ENCODE measurements at regions not wholly inside any gene's neighbourhood (a gene's known extent, or its start where the extent isn't known, plus 50 kb on each side); places are given as distances from the start of the nearest gene placed in this dataset.

DNA sequence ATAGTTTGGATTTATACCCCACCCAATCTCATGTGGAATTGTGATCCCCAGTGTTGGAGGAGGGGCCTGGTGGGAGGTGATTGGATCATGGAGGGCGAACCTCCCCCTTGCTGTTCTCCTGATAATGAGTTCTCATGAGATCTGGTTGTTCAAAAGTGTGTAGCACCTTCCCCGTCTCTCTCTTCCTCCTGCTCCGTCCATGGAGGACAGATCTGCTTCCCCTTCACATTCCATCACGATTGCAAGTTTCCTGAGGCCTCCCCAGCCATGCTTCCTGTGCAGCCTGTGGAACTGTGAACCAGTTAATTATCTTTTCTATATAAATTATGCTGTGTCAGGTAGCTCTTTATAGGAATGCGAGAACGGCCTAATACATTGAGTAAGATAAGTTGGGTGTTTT lies 518.8 kb upstream of the LCORL start:
- Histone ChIP-seq H3K9me2 (replicated peaks; ENCODE audit: control insufficient read depth, low read length) (no peaks in the 10 kb centered on the region), H3K4me3 (ENCODE audit: low read length) (no peak overlapping the region), H3F3A (ENCODE audit: control insufficient read depth, insufficient read depth) (no peaks in the 10 kb centered on the region), H3K27ac (ENCODE audit: low read depth, low read length) (no peak overlapping the region), H3K9me3 (ENCODE audit: control insufficient read depth, insufficient read depth, low read length) (no peaks in the 10 kb centered on the region), H3K4me1 (ENCODE audit: control insufficient read depth, low read length) (no peaks in the 10 kb centered on the region), H3K36me3 (ENCODE audit: control insufficient read depth, low read length) (no peaks in the 10 kb centered on the region), H3K4me2 (ENCODE audit: low read length) (no peak overlapping the region), H4K20me1 (ENCODE audit: control insufficient read depth, insufficient read depth, low read depth, low read length) (no peaks in the 10 kb centered on the region), H3K27me3 (ENCODE audit: control insufficient read depth, low read length) (no peaks in the 10 kb centered on the region), H3K79me2 (ENCODE audit: control insufficient read depth, low read length) (no peaks in the 10 kb centered on the region)
- TF ChIP-seq CTCF (IDR thresholded peaks at IDR 0.05; ENCODE audit: low read depth, low read length, poor library complexity, severe bottlenecking), result no peak
- TF ChIP-seq EZH2phosphoT487 (IDR thresholded peaks at IDR 0.05; ENCODE audit: borderline replicate concordance, low read length), result no peak

GRCh38 chr4:18538121-18538520 lies 516.6 kb upstream of the LCORL start:
- TF ChIP-seq CTCF (IDR thresholded peaks at IDR 0.05; ENCODE audit: low read depth, low read length, poor library complexity, severe bottlenecking) (no peak), EZH2phosphoT487 (IDR thresholded peaks at IDR 0.05; ENCODE audit: borderline replicate concordance, low read length) (no peak)
- H3K4me1 ChIP-seq (ENCODE audit: control insufficient read depth, low read length), result no peaks in the 10 kb centered on the region
- no peaks in the 10 kb centered on the region for H3K79me2 ChIP-seq (ENCODE audit: control insufficient read depth, low read length)
- no peaks in the 10 kb centered on the region for H4K20me1 ChIP-seq (ENCODE audit: control insufficient read depth, insufficient read depth, low read depth, low read length)
- no peaks in the 10 kb centered on the region for H3K9me3 ChIP-seq (ENCODE audit: control insufficient read depth, insufficient read depth, low read length)
- no peaks in the 10 kb centered on the region for H3K9me2 ChIP-seq (replicated peaks; ENCODE audit: control insufficient read depth, low read length)
- H3K27me3 ChIP-seq (ENCODE audit: control insufficient read depth, low read length), result no peaks in the 10 kb centered on the region
- no peak overlapping the region for H3K4me2 ChIP-seq (ENCODE audit: low read length)
- H3K4me3 ChIP-seq (ENCODE audit: low read length), result no peak overlapping the region
- H3K36me3 ChIP-seq (ENCODE audit: control insufficient read depth, low read length), result no peaks in the 10 kb centered on the region
- H3K27ac ChIP-seq (ENCODE audit: low read depth, low read length), result no peak overlapping the region
- H3F3A ChIP-seq (ENCODE audit: control insufficient read depth, insufficient read depth), result no peaks in the 10 kb centered on the region

DNA sequence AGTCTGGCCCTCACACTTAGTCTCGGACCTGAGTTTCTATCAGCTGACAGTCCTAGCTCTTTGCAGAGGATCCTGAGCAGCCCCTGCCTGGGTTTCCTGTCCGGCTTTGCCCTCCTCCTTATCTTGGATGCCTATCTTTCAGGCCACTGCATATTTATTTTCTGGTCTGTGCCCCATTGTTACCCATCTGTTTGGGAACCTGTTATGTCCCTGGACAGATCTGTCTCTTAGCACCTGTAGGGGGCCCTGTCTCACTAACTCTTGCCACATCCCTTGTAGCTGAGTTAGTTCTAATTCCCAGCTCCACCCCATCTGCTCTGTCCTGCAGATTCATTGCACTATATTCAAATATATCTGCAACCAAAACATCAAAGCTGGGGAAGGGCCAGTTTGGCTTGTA lies 514.9 kb upstream of the LCORL start:
- H3F3A ChIP-seq (ENCODE audit: control insufficient read depth, insufficient read depth), result no peaks in the 10 kb centered on the region
- no peak overlapping the region for H3K4me3 ChIP-seq (ENCODE audit: low read length)
- no peaks in the 10 kb centered on the region for H3K79me2 ChIP-seq (ENCODE audit: control insufficient read depth, low read length)
- TF ChIP-seq CTCF (IDR thresholded peaks at IDR 0.05; ENCODE audit: low read depth, low read length, poor library complexity, severe bottlenecking) (no peak), EZH2phosphoT487 (IDR thresholded peaks at IDR 0.05; ENCODE audit: borderline replicate concordance, low read length) (no peak)
- H3K27me3 ChIP-seq (ENCODE audit: control insufficient read depth, low read length), result no peaks in the 10 kb centered on the region
- H3K4me1 ChIP-seq (ENCODE audit: control insufficient read depth, low read length), result no peaks in the 10 kb centered on the region
- no peaks in the 10 kb centered on the region for H3K9me2 ChIP-seq (replicated peaks; ENCODE audit: control insufficient read depth, low read length)
- no peak overlapping the region for H3K27ac ChIP-seq (ENCODE audit: low read depth, low read length)
- H3K4me2 ChIP-seq (ENCODE audit: low read length), result no peak overlapping the region
- no peaks in the 10 kb centered on the region for H4K20me1 ChIP-seq (ENCODE audit: control insufficient read depth, insufficient read depth, low read depth, low read length)
- H3K9me3 ChIP-seq (ENCODE audit: control insufficient read depth, insufficient read depth, low read length), result no peaks in the 10 kb centered on the region
- H3K36me3 ChIP-seq (ENCODE audit: control insufficient read depth, low read length), result no peaks in the 10 kb centered on the region

- Histone ChIP-seq H3F3A (ENCODE audit: control insufficient read depth, insufficient read depth) (no peaks in the 10 kb centered on the region), H4K20me1 (ENCODE audit: control insufficient read depth, insufficient read depth, low read depth, low read length) (no peaks in the 10 kb centered on the region), H3K27me3 (ENCODE audit: control insufficient read depth, low read length) (no peaks in the 10 kb centered on the region), H3K4me2 (ENCODE audit: low read length) (no peak overlapping the region), H3K4me1 (ENCODE audit: control insufficient read depth, low read length) (no peaks in the 10 kb centered on the region), H3K27ac (ENCODE audit: low read depth, low read length) (no peak overlapping the region), H3K9me3 (ENCODE audit: control insufficient read depth, insufficient read depth, low read length) (no peaks in the 10 kb centered on the region), H3K79me2 (ENCODE audit: control insufficient read depth, low read length) (no peaks in the 10 kb centered on the region), H3K4me3 (ENCODE audit: low read length) (no peak overlapping the region), H3K9me2 (replicated peaks; ENCODE audit: control insufficient read depth, low read length) (no peaks in the 10 kb centered on the region), H3K36me3 (ENCODE audit: control insufficient read depth, low read length) (no peaks in the 10 kb centered on the region)
- TF ChIP-seq EZH2phosphoT487 (IDR thresholded peaks at IDR 0.05; ENCODE audit: borderline replicate concordance, low read length) (no peak), CTCF (IDR thresholded peaks at IDR 0.05; ENCODE audit: low read depth, low read length, poor library complexity, severe bottlenecking) (no peak)
These were observed 514.4 kb upstream of the LCORL start for GRCh38 chr4:18535948-18536347.

All from DOHH2 (cell line).